Colonic mucosa (tissue), 4 donors: ENCODE measurements at regions not wholly inside any gene's neighbourhood (a gene's known extent, or its start where the extent isn't known, plus 50 kb on each side); places are given as distances from the start of the nearest gene placed in this dataset.
A peak's percentile ranks its signal among the peaks of the same experiment; 100 is the strongest.

Experiments
- DNase-seq: peaks from one replicate; pipeline ENCODE4 v3.0.0-alpha.2; 2020
- H3K27ac ChIP-seq: fragments of 200-600 bp; one replicate; pipeline ENCODE4 v1.8.0; 2021
- H3K27me3 ChIP-seq: fragments of 200-600 bp; one replicate; pipeline ENCODE4 v1.8.0; 2021
- H3K36me3 ChIP-seq: fragments of 200-600 bp; one replicate; pipeline ENCODE4 v1.8.0; 2021
- H3K4me1 ChIP-seq: fragments of 200-600 bp; one replicate; pipeline ENCODE4 v1.8.0; 2021; ENCODE audit warnings: mild to moderate bottlenecking
- H3K4me3 ChIP-seq: fragments of 200-600 bp; one replicate; pipeline ENCODE4 v1.8.0; 2021
- H3K9ac ChIP-seq, 2 donors: one replicate each; pipeline ENCODE4 v1.7.0; 2013; ENCODE audit warnings: control low read depth in 2 of 2, low read depth in 2 of 2, low read length in 2 of 2
- H3K9me3 ChIP-seq: fragments of 200-600 bp; one replicate; pipeline ENCODE4 v1.8.0; 2021
- intact Hi-C: fragments of 100-400 bp; cut with DNase I; formaldehyde crosslinking; loops from one replicate; pipeline ENCODE4 v1.14.1; 2022
- TF ChIP-seq, protein P1 (sequence below): fragments of 200-600 bp; IDR thresholded peaks from one replicate; pipeline ENCODE4 v1.8.0; 2022; ENCODE audit warnings: antibody characterized with exemption, mild to moderate bottlenecking
- donor health status: healthy.
- donor health status: DM: no; HTN: no; CAD: no.
- donor health status: DM: no; HTN: no; CAD: no.

DNA sequence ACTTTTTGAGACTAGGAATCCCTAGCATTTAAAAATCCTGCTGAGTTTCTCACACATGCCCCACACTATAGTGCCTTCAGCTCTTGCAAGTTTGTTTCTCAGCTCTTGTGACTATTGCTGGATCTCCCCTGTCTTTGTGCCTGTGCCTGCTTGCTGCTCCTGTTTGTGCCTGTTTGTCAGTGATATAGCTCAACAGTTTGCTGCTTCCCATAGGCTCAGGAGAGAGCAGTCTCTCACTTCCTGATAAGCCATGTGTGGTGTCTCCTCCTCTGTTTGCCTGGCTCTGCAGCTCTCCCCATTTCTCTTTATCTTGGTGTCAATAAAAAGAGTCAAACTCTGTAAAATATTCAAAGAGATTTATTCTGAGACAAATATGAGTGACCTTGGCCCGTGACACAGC, 259.8 kb upstream of the CLNK start:
- intact Hi-C loops: no loop called here
- TF ChIP-seq, protein P1, sequence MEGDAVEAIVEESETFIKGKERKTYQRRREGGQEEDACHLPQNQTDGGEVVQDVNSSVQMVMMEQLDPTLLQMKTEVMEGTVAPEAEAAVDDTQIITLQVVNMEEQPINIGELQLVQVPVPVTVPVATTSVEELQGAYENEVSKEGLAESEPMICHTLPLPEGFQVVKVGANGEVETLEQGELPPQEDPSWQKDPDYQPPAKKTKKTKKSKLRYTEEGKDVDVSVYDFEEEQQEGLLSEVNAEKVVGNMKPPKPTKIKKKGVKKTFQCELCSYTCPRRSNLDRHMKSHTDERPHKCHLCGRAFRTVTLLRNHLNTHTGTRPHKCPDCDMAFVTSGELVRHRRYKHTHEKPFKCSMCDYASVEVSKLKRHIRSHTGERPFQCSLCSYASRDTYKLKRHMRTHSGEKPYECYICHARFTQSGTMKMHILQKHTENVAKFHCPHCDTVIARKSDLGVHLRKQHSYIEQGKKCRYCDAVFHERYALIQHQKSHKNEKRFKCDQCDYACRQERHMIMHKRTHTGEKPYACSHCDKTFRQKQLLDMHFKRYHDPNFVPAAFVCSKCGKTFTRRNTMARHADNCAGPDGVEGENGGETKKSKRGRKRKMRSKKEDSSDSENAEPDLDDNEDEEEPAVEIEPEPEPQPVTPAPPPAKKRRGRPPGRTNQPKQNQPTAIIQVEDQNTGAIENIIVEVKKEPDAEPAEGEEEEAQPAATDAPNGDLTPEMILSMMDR: no peak

DNA sequence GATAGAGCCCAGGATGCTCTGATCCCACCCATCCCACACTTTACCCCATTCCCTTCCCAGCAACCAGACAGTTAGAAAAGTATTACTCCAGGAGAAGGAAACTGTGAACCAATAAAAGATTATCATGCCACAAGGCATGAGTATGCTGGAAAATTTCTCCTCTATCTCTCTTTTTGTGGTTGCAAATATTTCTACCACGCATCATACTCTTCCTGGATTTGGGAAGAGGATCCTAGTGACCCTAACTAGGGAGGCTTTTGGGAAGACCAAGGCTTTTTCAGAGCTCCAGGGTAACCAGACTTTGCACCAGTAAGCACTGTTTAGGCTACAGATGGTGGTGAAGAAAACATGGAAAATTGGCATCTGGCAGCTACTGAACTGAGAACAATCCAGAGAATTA, 257.6 kb upstream of the CLNK start:
- no peak for DNase-seq
- Histone ChIP-seq H3K4me3 (no peak overlapping the region), H3K27me3 (no peaks in the 10 kb centered on the region), H3K27ac (no peak overlapping the region), H3K9me3 (no peaks in the 10 kb centered on the region), H3K9ac (no peak overlapping the region), H3K36me3 (no peaks in the 10 kb centered on the region), H3K4me1 (no peaks in the 10 kb centered on the region)
- intact Hi-C loops: no loop called here
- TF ChIP-seq, protein P1: no peak

More for the DNA sequence above, 259.8 kb upstream of the CLNK start:
- Histone ChIP-seq H3K27ac (no peak overlapping the region), H3K9me3 (no peaks in the 10 kb centered on the region), H3K36me3 (no peaks in the 10 kb centered on the region), H3K4me1 (no peaks in the 10 kb centered on the region), H3K27me3 (no peaks in the 10 kb centered on the region), H3K9ac (no peak overlapping the region), H3K4me3 (no peak overlapping the region)
- no peak for DNase-seq

DNA sequence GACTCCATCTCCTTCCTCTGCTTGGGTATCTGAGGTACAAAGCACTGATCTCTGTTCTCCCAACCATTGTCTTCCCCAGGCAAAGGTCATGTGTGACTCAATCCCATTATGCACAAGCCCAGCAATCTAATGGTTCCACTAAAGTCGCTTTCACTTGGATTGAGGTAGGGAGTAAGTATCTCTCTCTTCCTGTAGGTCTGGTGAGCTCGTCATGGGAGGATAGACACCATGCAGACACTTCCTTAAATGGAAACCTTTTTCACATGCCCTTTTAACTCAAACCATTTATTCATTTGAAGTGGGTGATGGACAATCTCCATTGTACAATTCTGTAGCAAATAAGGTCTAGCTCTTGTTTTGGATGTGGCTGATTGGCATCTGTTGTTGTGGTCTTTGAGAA, 245.2 kb upstream of the CLNK start:
- Histone ChIP-seq H3K9ac (no peak overlapping the region), H3K9me3 (no peaks in the 10 kb centered on the region), H3K27me3 (no peaks in the 10 kb centered on the region), H3K27ac (no peak overlapping the region), H3K4me1 (no peaks in the 10 kb centered on the region), H3K4me3 (no peak overlapping the region), H3K36me3 (no peaks in the 10 kb centered on the region)
- no peak for DNase-seq
- intact Hi-C loops: no loop called here
- TF ChIP-seq, protein P1: no peak

DNA sequence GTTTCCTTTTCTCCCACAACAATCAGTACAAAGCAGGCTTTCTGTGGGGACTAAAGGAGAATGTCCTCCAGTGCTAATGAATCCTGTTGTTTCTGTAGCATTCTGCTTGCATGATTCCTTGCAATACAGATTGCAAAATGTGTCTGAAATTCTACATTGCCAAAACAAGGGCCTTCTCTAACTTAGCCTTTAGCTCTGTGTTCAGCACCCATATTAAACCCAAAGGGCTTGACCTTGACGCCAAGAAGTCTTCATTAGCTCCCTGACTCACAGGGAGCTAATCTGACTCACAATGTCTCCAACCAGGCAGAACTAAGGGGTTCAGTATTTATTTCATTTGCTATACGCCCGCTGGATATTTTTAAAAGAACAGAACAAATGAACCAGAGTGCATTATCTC, 241.4 kb upstream of the CLNK start:
- Histone ChIP-seq H3K27me3 (no peaks in the 10 kb centered on the region), H3K9me3 (no peaks in the 10 kb centered on the region), H3K4me1 (no peaks in the 10 kb centered on the region), H3K27ac (no peak overlapping the region), H3K36me3 (no peaks in the 10 kb centered on the region), H3K4me3 (no peak overlapping the region), H3K9ac (no peak overlapping the region)
- intact Hi-C loops: no loop called here
- TF ChIP-seq, protein P1: no peak
- no peak for DNase-seq

DNA sequence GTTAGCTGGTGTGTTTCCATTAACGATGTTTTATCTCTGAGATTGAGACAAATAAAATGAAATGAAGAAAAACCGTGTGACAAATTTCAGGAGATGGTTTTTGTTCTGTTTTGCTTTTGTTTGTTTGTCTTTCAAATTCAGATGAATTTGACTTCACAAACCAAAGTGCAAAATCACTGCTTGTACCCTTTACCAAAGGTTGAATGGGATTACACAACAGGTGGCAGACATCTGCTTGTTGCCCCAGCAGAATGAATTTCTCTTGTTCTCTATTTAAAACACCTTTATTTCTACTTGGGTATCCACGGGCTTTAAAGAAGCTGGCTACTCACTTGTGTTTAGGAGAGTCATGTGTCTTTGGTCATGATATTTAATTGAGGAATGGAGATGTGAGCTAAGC, 239.7 kb upstream of the CLNK start:
- Histone ChIP-seq H3K27ac (no peak overlapping the region), H3K4me3 (no peak overlapping the region), H3K9ac (no peak overlapping the region), H3K9me3 (no peaks in the 10 kb centered on the region), H3K36me3 (no peaks in the 10 kb centered on the region), H3K4me1 (no peaks in the 10 kb centered on the region), H3K27me3 (no peaks in the 10 kb centered on the region)
- TF ChIP-seq, protein P1: no peak
- DNase-seq: no peak
- intact Hi-C loops: no loop called here

DNA sequence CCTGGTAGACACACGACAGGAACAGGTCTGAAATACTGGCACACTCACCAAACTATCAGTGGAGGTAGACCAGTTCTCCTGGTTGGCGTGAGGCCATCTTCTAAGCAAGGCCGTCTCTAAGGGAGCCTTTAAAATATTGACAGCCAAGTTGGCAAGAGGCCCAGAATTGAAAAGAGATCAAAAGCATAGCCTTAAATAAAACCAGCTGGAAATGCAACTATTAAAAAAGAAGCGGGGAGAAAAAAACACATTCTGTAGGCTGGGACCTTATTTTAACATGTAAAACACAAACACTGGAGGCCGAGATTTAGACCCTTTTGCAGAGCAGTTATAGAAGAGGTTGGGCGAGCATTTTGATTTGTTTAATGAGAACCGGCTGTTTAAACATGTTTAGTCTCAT, 233.0 kb upstream of the CLNK start:
- no peaks in the 10 kb centered on the region for H3K27me3 ChIP-seq
- no peak overlapping the region for H3K9ac ChIP-seq
- H3K36me3 ChIP-seq: no peaks in the 10 kb centered on the region
- TF ChIP-seq, protein P1: no peak
- no peaks in the 10 kb centered on the region for H3K9me3 ChIP-seq
- DNase-seq: peak; percentile 61
- intact Hi-C loops: no loop called here
- H3K4me3 ChIP-seq: no peak overlapping the region
- no peaks in the 10 kb centered on the region for H3K4me1 ChIP-seq
- no peak overlapping the region for H3K27ac ChIP-seq
